ENCODE measurements at regions not wholly inside any gene's neighbourhood (a gene's known extent, or its start where the extent isn't known, plus 50 kb on each side); places are given as distances from the start of the nearest gene placed in this dataset.
A peak's percentile ranks its signal among the peaks of the same experiment; 100 is the strongest.

DNA sequence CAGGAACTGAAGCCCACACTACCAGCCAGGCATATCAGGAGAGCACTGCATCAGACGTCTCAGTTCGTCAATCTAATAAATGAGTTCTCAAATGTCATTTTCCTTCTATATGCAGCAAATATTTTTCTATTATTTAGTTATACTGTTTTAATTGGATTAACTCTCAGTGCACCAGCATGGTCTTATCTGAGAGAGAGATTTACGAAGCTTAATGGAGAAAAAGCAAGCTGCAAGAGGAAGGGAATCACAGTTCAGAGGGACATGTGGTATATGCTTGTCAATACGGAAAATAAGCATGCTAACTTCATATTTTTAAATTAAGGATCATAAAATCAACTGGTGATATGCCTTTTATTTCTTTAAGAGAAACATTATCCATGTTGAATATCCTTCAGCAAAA, 213.1 kb upstream of the NECTIN3 start:
- peak; percentile 69 for TF ChIP-seq GATA3 (IDR thresholded peaks at IDR 0.05; ENCODE audit: low read depth, low read length)
- TF ChIP-seq GATA2 (IDR thresholded peaks at IDR 0.05; ENCODE audit: low read depth, low read length) = peak; percentile 38; the same call in 1 of the 2 replicates

Measured in SH-SY5Y (cell line).